ENCODE measurements at regions not wholly inside any gene's neighbourhood (a gene's known extent, or its start where the extent isn't known, plus 50 kb on each side); places are given as distances from the start of the nearest gene placed in this dataset.

DNA sequence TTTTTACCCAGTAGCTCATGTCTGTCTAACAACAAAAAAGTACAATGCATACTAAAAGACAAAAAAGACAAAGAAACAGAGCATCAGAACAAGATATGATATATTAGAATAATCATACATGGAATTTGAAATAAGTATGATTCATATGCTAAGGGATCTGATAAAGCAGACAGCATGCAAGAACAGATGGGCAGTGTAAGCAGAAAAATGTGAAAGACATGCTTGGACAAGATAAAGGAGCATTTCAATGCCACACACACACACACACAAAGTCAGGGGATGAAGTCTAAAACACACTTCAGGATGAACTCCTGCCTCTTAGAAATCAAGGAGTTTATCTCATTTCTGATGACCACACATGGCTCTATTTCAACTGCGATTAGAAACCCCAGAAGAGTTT is 649.6 kb upstream of the NDST4 start:
- Histone ChIP-seq H3K27me3 (ENCODE audit: control insufficient read depth, insufficient read depth, low read length) (no peaks in the 10 kb centered on the region), H3K4me3 (ENCODE audit: low read length) (no peak overlapping the region), H3K27ac (ENCODE audit: low read length) (no peak overlapping the region), H3K9ac (ENCODE audit: low read length) (no peak overlapping the region), H3K9me3 (ENCODE audit: control insufficient read depth, low read depth, low read length) (no peaks in the 10 kb centered on the region), H3K36me3 (ENCODE audit: control insufficient read depth, low read depth, low read length) (no peaks in the 10 kb centered on the region), H3K4me1 (ENCODE audit: control insufficient read depth, low read depth, low read length) (no peaks in the 10 kb centered on the region)

DNA sequence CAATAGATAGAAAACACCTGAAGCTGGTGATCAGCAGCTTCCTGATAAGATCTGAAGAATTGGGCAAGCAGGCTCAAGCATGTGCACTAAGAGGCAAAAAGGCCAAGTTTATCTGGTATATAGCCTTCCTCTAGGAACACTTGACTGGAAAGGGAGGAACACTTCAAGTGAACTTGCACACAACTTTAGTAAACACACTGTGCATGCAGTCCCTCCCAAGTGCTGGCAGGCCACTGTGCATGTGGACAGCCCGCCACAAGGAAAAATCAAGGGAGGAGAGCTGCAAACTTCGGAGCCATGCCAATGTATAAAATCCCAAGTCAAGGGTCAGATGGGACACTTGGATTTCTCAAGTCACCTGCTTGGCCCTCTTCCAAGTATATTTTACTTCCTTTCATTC is 645.8 kb upstream of the NDST4 start:
- H3K9me3 ChIP-seq (ENCODE audit: control insufficient read depth, low read depth, low read length) = peaks cover 4% of the 10 kb centered on the region
- H3K27ac ChIP-seq (ENCODE audit: low read length) = no peak overlapping the region
- no peak overlapping the region for H3K4me3 ChIP-seq (ENCODE audit: low read length)
- no peaks in the 10 kb centered on the region for H3K27me3 ChIP-seq (ENCODE audit: control insufficient read depth, insufficient read depth, low read length)
- H3K36me3 ChIP-seq (ENCODE audit: control insufficient read depth, low read depth, low read length) = no peaks in the 10 kb centered on the region
- no peak overlapping the region for H3K9ac ChIP-seq (ENCODE audit: low read length)
- H3K4me1 ChIP-seq (ENCODE audit: control insufficient read depth, low read depth, low read length) = peaks cover 3% of the 10 kb centered on the region

DNA sequence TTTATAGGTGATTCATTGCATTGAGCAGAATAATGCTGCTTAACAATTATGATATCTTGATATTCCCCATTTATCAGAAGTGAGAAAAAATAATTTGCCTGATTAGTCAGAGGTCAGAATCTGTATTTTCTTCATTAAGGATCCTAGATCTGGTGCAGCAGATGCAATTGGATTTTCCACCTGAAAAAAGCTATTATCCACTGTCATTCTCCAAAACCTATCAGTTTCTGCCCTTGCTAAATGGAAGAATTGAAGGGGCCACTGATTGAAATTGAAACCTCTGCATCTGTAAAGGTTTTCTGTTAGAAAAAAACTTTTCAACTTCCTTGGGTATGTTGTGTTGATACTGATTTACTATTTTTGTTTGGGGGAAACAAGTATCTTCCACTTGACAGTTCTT is 636.0 kb upstream of the NDST4 start:
- Histone ChIP-seq H3K9me3 (ENCODE audit: control insufficient read depth, low read depth, low read length) (no peaks in the 10 kb centered on the region), H3K36me3 (ENCODE audit: control insufficient read depth, low read depth, low read length) (no peaks in the 10 kb centered on the region), H3K4me3 (ENCODE audit: low read length) (no peak overlapping the region), H3K4me1 (ENCODE audit: control insufficient read depth, low read depth, low read length) (no peaks in the 10 kb centered on the region), H3K27ac (ENCODE audit: low read length) (no peak overlapping the region), H3K27me3 (ENCODE audit: control insufficient read depth, insufficient read depth, low read length) (no peaks in the 10 kb centered on the region), H3K9ac (ENCODE audit: low read length) (no peak overlapping the region)

DNA sequence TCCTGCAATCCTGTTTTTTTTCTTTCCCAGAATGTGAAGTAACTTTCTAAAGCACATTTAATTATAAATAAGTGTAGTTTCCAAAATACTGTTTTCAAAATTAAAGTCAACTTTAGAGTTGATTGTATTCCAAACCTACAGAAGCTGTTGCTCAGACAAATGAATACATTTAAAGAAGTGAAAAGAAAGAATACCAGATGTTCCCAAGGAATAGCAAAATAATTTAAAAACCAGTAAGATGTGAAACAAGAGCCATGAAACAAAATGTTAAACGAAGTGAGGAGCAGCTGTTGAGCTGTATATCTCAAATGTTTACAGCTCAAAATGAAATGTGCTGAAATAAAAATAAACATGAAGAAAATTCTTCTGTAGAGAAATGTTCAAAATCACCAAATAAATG is 627.4 kb upstream of the NDST4 start:
- no peaks in the 10 kb centered on the region for H3K4me1 ChIP-seq (ENCODE audit: control insufficient read depth, low read depth, low read length)
- no peaks in the 10 kb centered on the region for H3K9me3 ChIP-seq (ENCODE audit: control insufficient read depth, low read depth, low read length)
- H3K27ac ChIP-seq (ENCODE audit: low read length) = no peak overlapping the region
- H3K27me3 ChIP-seq (ENCODE audit: control insufficient read depth, insufficient read depth, low read length) = no peaks in the 10 kb centered on the region
- H3K4me3 ChIP-seq (ENCODE audit: low read length) = no peak overlapping the region
- H3K9ac ChIP-seq (ENCODE audit: low read length) = no peak overlapping the region
- no peaks in the 10 kb centered on the region for H3K36me3 ChIP-seq (ENCODE audit: control insufficient read depth, low read depth, low read length)

DNA sequence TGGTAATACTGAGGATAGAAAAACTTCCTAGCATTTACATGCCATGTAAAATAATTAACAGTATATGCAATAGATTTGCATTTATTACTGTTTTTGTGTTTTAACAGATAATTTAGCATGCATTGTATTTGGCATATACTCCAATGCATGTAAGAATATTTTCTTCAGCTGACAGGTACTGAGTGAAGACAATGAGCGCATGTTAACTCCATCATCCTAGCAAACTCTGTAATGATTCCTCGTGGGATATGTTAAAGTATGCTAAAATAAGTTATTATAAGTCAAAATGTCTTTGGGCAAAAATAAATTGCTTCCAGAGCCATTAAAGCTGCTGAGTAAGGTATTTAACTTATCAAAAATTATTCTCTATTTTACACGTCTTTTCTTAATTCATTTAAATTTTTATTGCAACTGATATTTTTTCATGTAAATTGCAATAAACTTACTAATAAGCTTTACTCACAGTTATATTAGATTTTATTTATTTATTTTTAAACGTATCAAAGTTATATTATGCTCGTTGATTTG is 616.4 kb upstream of the NDST4 start:
- H3K27me3 ChIP-seq (ENCODE audit: control insufficient read depth, insufficient read depth, low read length) = no peaks in the 10 kb centered on the region
- no peaks in the 10 kb centered on the region for H3K4me1 ChIP-seq (ENCODE audit: control insufficient read depth, low read depth, low read length)
- no peaks in the 10 kb centered on the region for H3K36me3 ChIP-seq (ENCODE audit: control insufficient read depth, low read depth, low read length)
- H3K9ac ChIP-seq (ENCODE audit: low read length) = no peak overlapping the region
- H3K4me3 ChIP-seq (ENCODE audit: low read length) = no peak overlapping the region
- H3K9me3 ChIP-seq (ENCODE audit: control insufficient read depth, low read depth, low read length) = no peaks in the 10 kb centered on the region
- H3K27ac ChIP-seq (ENCODE audit: low read length) = no peak overlapping the region

DNA sequence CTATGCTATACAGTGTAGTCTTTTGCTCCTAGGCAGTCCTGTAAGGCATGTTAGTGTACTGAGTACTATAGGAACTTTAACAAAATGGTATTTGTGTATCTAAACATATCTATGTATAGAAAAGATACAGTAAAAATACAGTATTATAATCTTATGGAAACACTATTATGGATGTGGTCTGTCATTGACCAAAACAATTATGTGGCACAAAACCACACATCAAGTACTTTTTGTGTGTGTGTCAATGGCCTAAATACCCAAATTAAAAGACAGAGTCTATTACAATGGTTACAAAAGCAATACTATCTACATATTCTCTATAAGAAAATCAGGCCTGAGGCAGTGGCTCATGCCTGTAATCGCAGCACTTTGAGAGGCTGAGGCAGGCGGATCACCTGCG is 610.2 kb upstream of the NDST4 start:
- Histone ChIP-seq H3K27ac (ENCODE audit: low read length) (no peak overlapping the region), H3K4me3 (ENCODE audit: low read length) (no peak overlapping the region), H3K9me3 (ENCODE audit: control insufficient read depth, low read depth, low read length) (no peaks in the 10 kb centered on the region), H3K27me3 (ENCODE audit: control insufficient read depth, insufficient read depth, low read length) (no peaks in the 10 kb centered on the region), H3K9ac (ENCODE audit: low read length) (no peak overlapping the region), H3K4me1 (ENCODE audit: control insufficient read depth, low read depth, low read length) (no peaks in the 10 kb centered on the region), H3K36me3 (ENCODE audit: control insufficient read depth, low read depth, low read length) (no peaks in the 10 kb centered on the region)

DNA sequence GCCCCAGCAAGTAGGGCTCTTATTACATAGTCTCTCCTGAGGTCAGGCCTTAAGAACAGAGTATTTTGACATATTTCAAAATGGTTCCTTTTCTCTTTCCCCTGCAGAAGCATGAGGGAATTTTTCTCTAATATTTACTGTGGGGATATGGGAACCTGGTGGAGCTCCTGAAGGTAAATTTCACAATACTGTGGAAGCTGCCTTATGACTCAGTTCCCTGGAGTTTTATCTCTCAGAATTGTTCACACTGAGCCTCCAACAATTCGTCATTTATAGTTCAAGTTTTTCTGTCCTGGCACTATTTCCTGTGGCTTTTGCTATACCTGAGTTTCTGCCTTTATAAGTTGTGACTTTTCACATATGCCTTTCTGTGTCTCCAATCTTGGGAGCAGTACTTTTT is 607.2 kb upstream of the NDST4 start:
- no peaks in the 10 kb centered on the region for H3K36me3 ChIP-seq (ENCODE audit: control insufficient read depth, low read depth, low read length)
- no peak overlapping the region for H3K27ac ChIP-seq (ENCODE audit: low read length)
- no peaks in the 10 kb centered on the region for H3K4me1 ChIP-seq (ENCODE audit: control insufficient read depth, low read depth, low read length)

DNA sequence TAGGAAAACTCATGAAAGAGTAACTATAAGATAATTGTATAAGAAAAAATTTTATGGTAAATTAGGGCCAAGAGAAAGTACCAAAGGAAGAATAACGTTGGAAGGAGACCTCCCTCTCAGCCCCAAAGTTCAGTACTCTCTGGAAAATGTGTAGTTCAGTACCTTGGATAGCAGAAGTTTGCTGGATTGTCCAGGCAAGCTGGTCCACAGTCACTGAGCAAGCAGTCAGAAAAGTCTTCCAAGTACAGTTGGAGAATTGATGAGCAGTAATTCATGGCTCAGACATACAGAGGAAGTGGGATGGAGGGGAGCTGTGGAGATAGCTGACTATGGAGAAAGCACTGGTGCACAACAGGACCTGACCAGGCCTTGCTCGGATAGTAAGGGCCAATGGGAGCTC is 598.2 kb upstream of the NDST4 start:
- Histone ChIP-seq H3K9ac (ENCODE audit: low read length) (no peak overlapping the region), H3K27ac (ENCODE audit: low read length) (no peak overlapping the region), H3K9me3 (ENCODE audit: control insufficient read depth, low read depth, low read length) (no peaks in the 10 kb centered on the region), H3K4me1 (ENCODE audit: control insufficient read depth, low read depth, low read length) (no peaks in the 10 kb centered on the region), H3K4me3 (ENCODE audit: low read length) (no peak overlapping the region), H3K27me3 (ENCODE audit: control insufficient read depth, insufficient read depth, low read length) (no peaks in the 10 kb centered on the region), H3K36me3 (ENCODE audit: control insufficient read depth, low read depth, low read length) (no peaks in the 10 kb centered on the region)

More for the DNA sequence above, 607.2 kb upstream of the NDST4 start:
- Histone ChIP-seq H3K9ac (ENCODE audit: low read length) (no peak overlapping the region), H3K27me3 (ENCODE audit: control insufficient read depth, insufficient read depth, low read length) (no peaks in the 10 kb centered on the region), H3K4me3 (ENCODE audit: low read length) (no peak overlapping the region), H3K9me3 (ENCODE audit: control insufficient read depth, low read depth, low read length) (no peaks in the 10 kb centered on the region)

DNA sequence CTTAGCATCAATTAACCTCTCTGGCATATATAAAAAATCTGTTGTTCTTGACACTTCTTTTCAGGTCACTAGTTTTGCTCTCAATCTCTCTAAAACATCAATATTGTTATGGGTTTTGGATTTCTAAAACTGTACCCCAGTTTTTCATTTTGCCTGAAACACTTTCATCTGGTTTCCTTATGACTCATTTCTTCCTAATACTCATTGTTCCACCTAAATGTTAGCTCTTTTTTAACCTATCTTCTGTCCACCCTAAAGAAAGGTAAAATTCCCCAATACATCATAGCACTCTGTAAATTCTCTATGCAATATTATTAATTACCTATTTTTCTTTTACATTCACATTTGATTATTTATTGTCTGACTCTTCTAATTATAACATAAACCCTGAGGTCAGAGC is 575.5 kb upstream of the NDST4 start:
- Histone ChIP-seq H3K27me3 (ENCODE audit: control insufficient read depth, insufficient read depth, low read length) (no peaks in the 10 kb centered on the region), H3K4me3 (ENCODE audit: low read length) (no peak overlapping the region), H3K9ac (ENCODE audit: low read length) (no peak overlapping the region), H3K36me3 (ENCODE audit: control insufficient read depth, low read depth, low read length) (no peaks in the 10 kb centered on the region), H3K4me1 (ENCODE audit: control insufficient read depth, low read depth, low read length) (no peaks in the 10 kb centered on the region), H3K27ac (ENCODE audit: low read length) (no peak overlapping the region), H3K9me3 (ENCODE audit: control insufficient read depth, low read depth, low read length) (no peaks in the 10 kb centered on the region)

DNA sequence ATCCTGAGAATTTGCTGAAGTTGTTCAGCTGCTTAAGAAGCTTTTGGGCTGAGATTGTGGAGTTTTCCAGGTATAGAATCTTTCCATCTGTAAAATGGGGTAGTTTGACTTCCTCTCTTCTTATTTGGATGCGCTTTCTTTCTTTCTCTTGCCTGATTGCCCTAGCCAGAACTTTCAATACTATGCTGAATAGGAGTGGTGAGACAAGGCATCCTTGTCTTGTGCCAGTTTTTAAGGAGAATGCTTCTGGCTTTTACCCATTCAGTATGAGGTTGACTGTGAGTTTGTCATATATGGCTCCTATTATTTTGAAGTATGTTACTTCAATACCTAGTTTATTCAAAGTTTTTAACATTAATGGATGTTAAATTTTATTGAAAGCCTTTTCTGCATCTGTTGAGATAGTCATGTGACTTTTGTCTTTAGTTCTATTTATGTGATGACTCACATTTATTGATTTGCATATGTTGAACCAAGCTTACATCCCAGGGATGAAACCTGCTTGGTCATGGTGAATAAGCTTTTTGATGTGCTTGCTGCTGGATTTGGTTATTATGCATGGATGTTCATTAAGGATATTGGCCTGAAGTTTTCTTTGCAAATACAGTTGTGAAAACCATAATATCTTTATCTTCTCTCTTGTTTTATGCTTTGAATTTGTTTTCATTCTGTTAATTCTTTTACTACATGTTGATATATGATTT is 573.8 kb upstream of the NDST4 start:
- H3K36me3 ChIP-seq (ENCODE audit: control insufficient read depth, low read depth, low read length) = no peaks in the 10 kb centered on the region
- H3K27ac ChIP-seq (ENCODE audit: low read length) = no peak overlapping the region
- H3K4me1 ChIP-seq (ENCODE audit: control insufficient read depth, low read depth, low read length) = no peaks in the 10 kb centered on the region
- H3K27me3 ChIP-seq (ENCODE audit: control insufficient read depth, insufficient read depth, low read length) = no peaks in the 10 kb centered on the region
- no peak overlapping the region for H3K9ac ChIP-seq (ENCODE audit: low read length)
- no peaks in the 10 kb centered on the region for H3K9me3 ChIP-seq (ENCODE audit: control insufficient read depth, low read depth, low read length)
- H3K4me3 ChIP-seq (ENCODE audit: low read length) = no peak overlapping the region

DNA sequence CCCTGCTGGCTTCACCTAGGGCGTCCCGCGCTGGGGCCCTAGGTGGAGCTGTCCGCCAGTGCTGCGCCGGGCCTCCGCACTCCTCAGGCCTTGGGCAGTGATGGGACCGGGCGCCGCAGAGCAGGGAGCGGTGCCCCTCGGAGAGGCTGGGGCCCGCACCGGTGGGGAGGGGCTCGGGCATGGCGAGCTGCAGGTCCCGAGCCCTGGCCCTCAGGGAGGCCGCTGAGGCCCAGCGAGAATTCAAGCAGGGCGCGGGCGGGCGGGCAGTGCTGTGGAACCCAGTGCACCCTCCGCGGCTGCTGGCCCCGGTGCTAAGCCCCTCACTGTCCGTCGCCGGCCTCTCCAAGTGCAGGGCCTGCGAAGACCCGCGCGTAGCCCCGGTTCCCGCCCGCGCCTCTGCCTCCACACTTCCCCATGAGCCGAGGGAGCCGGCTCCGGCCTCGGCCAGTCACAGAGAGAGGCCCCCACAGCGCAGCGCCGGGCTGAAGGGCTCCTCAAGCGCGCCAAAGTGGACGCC is 565.1 kb upstream of the NDST4 start:
- Histone ChIP-seq H3K27me3 (ENCODE audit: control insufficient read depth, insufficient read depth, low read length) (no peaks in the 10 kb centered on the region), H3K4me1 (ENCODE audit: control insufficient read depth, low read depth, low read length) (no peaks in the 10 kb centered on the region), H3K9me3 (ENCODE audit: control insufficient read depth, low read depth, low read length) (no peaks in the 10 kb centered on the region)

DNA sequence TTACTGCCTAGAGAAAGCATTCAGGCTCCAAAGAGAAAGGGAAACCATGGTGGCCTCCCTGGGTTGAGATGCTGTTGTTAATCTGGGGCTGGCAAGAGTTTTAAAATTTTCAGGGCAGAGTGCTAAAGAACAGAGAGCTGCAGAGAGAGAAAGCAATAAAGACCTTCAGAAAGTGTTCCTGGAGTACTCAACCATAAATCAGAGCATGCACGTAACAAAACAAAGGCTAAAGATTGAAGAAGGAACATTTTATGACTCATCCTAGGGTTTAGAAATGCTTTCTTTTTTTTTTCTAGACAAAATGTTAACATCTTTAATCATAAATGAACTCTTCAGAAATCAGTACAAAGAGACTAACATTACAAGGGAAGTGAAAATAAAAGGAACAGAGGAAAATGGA is 562.3 kb upstream of the NDST4 start:
- no peak overlapping the region for H3K4me3 ChIP-seq (ENCODE audit: low read length)
- no peaks in the 10 kb centered on the region for H3K36me3 ChIP-seq (ENCODE audit: control insufficient read depth, low read depth, low read length)
- H3K4me1 ChIP-seq (ENCODE audit: control insufficient read depth, low read depth, low read length) = no peaks in the 10 kb centered on the region
- no peak overlapping the region for H3K27ac ChIP-seq (ENCODE audit: low read length)
- H3K27me3 ChIP-seq (ENCODE audit: control insufficient read depth, insufficient read depth, low read length) = no peaks in the 10 kb centered on the region
- H3K9me3 ChIP-seq (ENCODE audit: control insufficient read depth, low read depth, low read length) = no peaks in the 10 kb centered on the region
- H3K9ac ChIP-seq (ENCODE audit: low read length) = no peak overlapping the region

More for the DNA sequence above, 565.1 kb upstream of the NDST4 start:
- H3K36me3 ChIP-seq (ENCODE audit: control insufficient read depth, low read depth, low read length) = no peaks in the 10 kb centered on the region
- H3K9ac ChIP-seq (ENCODE audit: low read length) = no peak overlapping the region
- no peak overlapping the region for H3K27ac ChIP-seq (ENCODE audit: low read length)
- H3K4me3 ChIP-seq (ENCODE audit: low read length) = no peak overlapping the region

Measured in iPS-18a (cell line).